ENCODE measurements at regions not wholly inside any gene's neighbourhood (a gene's known extent, or its start where the extent isn't known, plus 50 kb on each side); places are given as distances from the start of the nearest gene placed in this dataset.

DNA sequence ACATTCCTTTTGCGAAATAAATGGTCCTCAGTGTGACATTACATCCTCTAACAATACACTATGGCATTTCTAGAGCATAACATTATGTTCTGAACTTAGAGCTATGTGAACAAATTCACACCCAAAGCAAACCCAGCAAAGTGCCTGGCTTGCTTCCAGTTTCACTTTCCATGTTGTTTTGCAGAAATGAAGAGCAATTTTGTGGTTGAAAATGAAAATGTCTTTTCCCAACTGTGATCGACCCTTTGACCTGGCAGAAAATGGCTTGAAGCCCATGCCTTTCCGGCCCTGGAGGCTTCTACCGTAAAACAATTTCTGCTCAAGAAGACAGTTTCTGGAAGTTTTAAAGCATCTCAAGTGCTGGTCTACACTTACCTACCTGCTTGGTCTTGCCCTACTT, 344.7 kb upstream of the RGMB start:
- no peak for TF ChIP-seq CTCF (IDR thresholded peaks at IDR 0.05; ENCODE audit: insufficient read depth, low read depth, low read length)
- DNase-seq (ENCODE audit: low read depth): peak; percentile 87
- H3K4me3 ChIP-seq (ENCODE audit: low read depth, low read length): no peak overlapping the region

- H3K4me3 ChIP-seq (ENCODE audit: low read depth, low read length): no peak overlapping the region
- no peak for TF ChIP-seq CTCF (IDR thresholded peaks at IDR 0.05; ENCODE audit: insufficient read depth, low read depth, low read length)
- no peak for DNase-seq (ENCODE audit: low read depth)
These were observed 341.1 kb upstream of the RGMB start for GRCh38 chr5:98432378-98432777.

- DNase-seq (ENCODE audit: low read depth): peak; percentile 63
- H3K4me3 ChIP-seq (ENCODE audit: low read depth, low read length): no peak overlapping the region
- TF ChIP-seq CTCF (IDR thresholded peaks at IDR 0.05; ENCODE audit: insufficient read depth, low read depth, low read length): no peak
These were observed 340.4 kb upstream of the RGMB start for GRCh38 chr5:98433022-98433421.

- TF ChIP-seq CTCF (IDR thresholded peaks at IDR 0.05; ENCODE audit: insufficient read depth, low read depth, low read length): no peak
- H3K4me3 ChIP-seq (ENCODE audit: low read depth, low read length): no peak overlapping the region
- DNase-seq (ENCODE audit: low read depth): peak; percentile 36
These were observed 339.8 kb upstream of the RGMB start for GRCh38 chr5:98433673-98434072.

DNA sequence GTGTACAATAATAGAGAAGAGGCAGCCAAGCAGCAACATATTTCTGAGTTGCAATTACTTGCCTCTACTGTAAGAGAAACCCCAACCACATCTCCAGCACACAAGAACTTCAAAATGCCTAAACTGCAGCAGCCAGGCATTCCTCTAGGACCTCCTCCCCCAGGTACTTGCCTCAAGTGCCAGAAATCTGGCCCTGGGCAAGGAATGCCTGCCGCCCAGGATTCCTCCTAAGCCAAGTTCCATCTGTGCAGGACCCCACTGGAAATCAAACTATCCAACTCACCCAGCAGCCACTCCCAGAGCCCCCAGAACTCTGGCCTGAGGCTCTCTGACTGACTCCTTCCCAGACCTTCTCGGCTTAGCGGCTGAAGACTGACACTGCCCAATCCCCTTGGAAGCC, 336.8 kb upstream of the RGMB start:
- TF ChIP-seq CTCF (IDR thresholded peaks at IDR 0.05; ENCODE audit: insufficient read depth, low read depth, low read length): no peak

DNA sequence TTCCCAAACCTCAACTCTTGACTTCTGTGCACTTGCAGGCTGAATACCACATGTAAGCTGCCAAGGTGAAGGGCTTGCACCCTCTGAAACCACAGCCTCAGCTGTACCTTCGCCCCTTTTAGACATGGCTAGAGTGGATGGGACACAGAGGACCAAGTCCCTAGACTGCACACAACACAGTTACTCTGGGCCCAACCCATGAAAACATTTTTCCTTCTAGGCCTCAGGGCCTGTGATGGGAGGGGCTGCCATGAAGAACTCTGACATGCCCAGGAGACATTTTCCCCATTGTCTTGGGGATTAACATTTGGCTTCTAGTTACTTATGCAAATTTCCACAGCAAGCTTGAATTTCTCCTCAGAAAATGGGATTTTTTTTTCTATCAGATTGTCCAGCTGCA, 331.0 kb upstream of the RGMB start:
- no peak for DNase-seq (ENCODE audit: low read depth)
- H3K4me3 ChIP-seq (ENCODE audit: low read depth, low read length): no peak overlapping the region
- TF ChIP-seq CTCF (IDR thresholded peaks at IDR 0.05; ENCODE audit: insufficient read depth, low read depth, low read length): no peak

More for the DNA sequence above, 336.8 kb upstream of the RGMB start:
- no peak for DNase-seq (ENCODE audit: low read depth)
- H3K4me3 ChIP-seq (ENCODE audit: low read depth, low read length): no peak overlapping the region

DNA sequence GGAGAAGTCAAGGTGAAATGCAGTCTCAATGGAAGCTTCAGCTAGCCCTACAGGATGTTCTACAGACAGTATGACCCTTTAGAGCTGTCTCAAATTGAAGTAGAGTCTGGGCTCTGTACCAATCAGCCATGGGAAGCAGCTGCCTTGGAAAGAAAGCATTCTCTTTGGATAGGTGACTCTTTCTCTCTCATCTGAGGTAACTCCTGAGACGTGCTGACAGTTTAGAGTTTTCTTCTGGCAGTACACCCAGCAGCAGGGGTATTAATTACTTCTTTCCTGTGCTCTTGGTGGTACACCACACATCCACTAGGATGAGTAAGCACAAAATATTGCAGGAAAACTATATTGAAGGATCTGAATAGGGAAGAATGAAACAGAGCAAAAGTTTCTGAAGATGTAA, 329.6 kb upstream of the RGMB start:
- no peak overlapping the region for H3K4me3 ChIP-seq (ENCODE audit: low read depth, low read length)
- no peak for DNase-seq (ENCODE audit: low read depth)

More for the DNA sequence above, 329.6 kb upstream of the RGMB start:
- TF ChIP-seq CTCF (IDR thresholded peaks at IDR 0.05; ENCODE audit: insufficient read depth, low read depth, low read length): no peak

All from fibroblast of villous mesenchyme (primary cell).